ENCODE measurements at regions not wholly inside any gene's neighbourhood (a gene's known extent, or its start where the extent isn't known, plus 50 kb on each side); places are given as distances from the start of the nearest gene placed in this dataset.

DNA sequence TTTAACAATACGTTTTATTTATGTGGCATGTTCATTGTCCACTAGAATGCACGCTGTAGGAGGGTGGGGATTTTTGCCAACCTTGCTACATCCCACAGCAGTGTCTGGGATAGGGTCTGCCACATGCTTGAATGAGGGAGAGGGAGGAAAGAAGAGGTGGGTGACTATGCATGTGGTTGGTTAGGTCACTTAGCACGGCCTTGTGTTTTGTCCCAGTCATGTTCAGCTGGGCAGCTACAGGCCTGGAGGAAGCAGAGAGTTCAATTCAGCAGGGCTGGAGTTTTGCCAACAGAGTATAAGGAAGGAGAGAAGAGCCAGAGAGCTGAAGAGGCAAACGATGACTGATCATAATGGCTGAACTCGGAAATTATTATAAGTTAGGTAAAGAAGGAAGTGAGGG lies 268.4 kb upstream of the NSMCE3 start:
- Histone ChIP-seq H3K27ac (ENCODE audit: low read depth in 1 of 2, low read length in 2 of 2) (no peak overlapping the region), H3K36me3 (ENCODE audit: control insufficient read depth in 4 of 4, insufficient read depth in 3 of 4, low read depth in 1 of 4, low read length in 3 of 4) (no peaks in the 10 kb centered on the region), H3K9me3 (ENCODE audit: control insufficient read depth in 4 of 4, low read length in 3 of 4) (no peaks in the 10 kb centered on the region), H3K4me3 (ENCODE audit: low read depth in 1 of 3, low read length in 3 of 3) (no peak overlapping the region), H3K4me1 (ENCODE audit: control insufficient read depth in 4 of 4, insufficient read depth in 4 of 4, low read length in 3 of 4) (no peaks in the 10 kb centered on the region), H3K27me3 (ENCODE audit: control insufficient read depth in 4 of 4, insufficient read depth in 4 of 4, low read length in 3 of 4) (no peaks in the 10 kb centered on the region), H3K9ac (ENCODE audit: low read depth in 1 of 2, low read length in 2 of 2) (no peak overlapping the region)
- no peak for DNase-seq (ENCODE audit: low spot score)
- WGBS: 65% methylated on average over 5 of the region's 5 CpGs
- TF ChIP-seq HNF4A (conservative IDR thresholded peaks at IDR 0.05) (no peak), RXRA (IDR thresholded peaks at IDR 0.05) (no peak), GABPA (IDR thresholded peaks at IDR 0.05 in 1 of 2, conservative IDR thresholded peaks at IDR 0.05 in 1 of 2) (no peak), EGR1 (IDR thresholded peaks at IDR 0.05; ENCODE audit: low read depth in 2 of 2) (no peak), FOXA1 (IDR thresholded peaks at IDR 0.05) (no peak), TAF1 (conservative IDR thresholded peaks at IDR 0.05) (no peak)
- TF ChIP-seq, protein P1, sequence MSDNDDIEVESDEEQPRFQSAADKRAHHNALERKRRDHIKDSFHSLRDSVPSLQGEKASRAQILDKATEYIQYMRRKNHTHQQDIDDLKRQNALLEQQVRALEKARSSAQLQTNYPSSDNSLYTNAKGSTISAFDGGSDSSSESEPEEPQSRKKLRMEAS (IDR thresholded peaks at IDR 0.05): no peak
- TF ChIP-seq, protein P2, sequence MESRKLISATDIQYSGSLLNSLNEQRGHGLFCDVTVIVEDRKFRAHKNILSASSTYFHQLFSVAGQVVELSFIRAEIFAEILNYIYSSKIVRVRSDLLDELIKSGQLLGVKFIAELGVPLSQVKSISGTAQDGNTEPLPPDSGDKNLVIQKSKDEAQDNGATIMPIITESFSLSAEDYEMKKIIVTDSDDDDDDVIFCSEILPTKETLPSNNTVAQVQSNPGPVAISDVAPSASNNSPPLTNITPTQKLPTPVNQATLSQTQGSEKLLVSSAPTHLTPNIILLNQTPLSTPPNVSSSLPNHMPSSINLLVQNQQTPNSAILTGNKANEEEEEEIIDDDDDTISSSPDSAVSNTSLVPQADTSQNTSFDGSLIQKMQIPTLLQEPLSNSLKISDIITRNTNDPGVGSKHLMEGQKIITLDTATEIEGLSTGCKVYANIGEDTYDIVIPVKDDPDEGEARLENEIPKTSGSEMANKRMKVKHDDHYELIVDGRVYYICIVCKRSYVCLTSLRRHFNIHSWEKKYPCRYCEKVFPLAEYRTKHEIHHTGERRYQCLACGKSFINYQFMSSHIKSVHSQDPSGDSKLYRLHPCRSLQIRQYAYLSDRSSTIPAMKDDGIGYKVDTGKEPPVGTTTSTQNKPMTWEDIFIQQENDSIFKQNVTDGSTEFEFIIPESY (IDR thresholded peaks at IDR 0.05): no peak

- H3K36me3 ChIP-seq (ENCODE audit: control insufficient read depth in 4 of 4, insufficient read depth in 3 of 4, low read depth in 1 of 4, low read length in 3 of 4): no peaks in the 10 kb centered on the region
- no peak overlapping the region for H3K4me3 ChIP-seq (ENCODE audit: low read depth in 1 of 3, low read length in 3 of 3)
- no peak for DNase-seq (ENCODE audit: low spot score)
- 79% methylated on average over 3 of the region's 3 CpGs for WGBS
- H3K9ac ChIP-seq (ENCODE audit: low read depth in 1 of 2, low read length in 2 of 2): no peak overlapping the region
- H3K9me3 ChIP-seq (ENCODE audit: control insufficient read depth in 4 of 4, low read length in 3 of 4): no peaks in the 10 kb centered on the region
- no peak overlapping the region for H3K27ac ChIP-seq (ENCODE audit: low read depth in 1 of 2, low read length in 2 of 2)
- H3K4me1 ChIP-seq (ENCODE audit: control insufficient read depth in 4 of 4, insufficient read depth in 4 of 4, low read length in 3 of 4): no peaks in the 10 kb centered on the region
- no peak for TF ChIP-seq HNF4A (conservative IDR thresholded peaks at IDR 0.05)
- no peak for TF ChIP-seq HNF4G (IDR thresholded peaks at IDR 0.05)
- no peak for TF ChIP-seq CTCF (IDR thresholded peaks at IDR 0.05; ENCODE audit: low read depth, low read length, missing input control)
- TF ChIP-seq, protein P1 (IDR thresholded peaks at IDR 0.05): no peak
- TF ChIP-seq GABPA (IDR thresholded peaks at IDR 0.05 in 1 of 2, conservative IDR thresholded peaks at IDR 0.05 in 1 of 2): no peak
- TF ChIP-seq RXRA (IDR thresholded peaks at IDR 0.05): no peak
- no peak for TF ChIP-seq ATF3 (IDR thresholded peaks at IDR 0.05)
- H3K27me3 ChIP-seq (ENCODE audit: control insufficient read depth in 4 of 4, insufficient read depth in 4 of 4, low read length in 3 of 4): no peaks in the 10 kb centered on the region
Observed at GRCh38 chr15:29535952-29536351, 266.3 kb upstream of the NSMCE3 start.

DNA sequence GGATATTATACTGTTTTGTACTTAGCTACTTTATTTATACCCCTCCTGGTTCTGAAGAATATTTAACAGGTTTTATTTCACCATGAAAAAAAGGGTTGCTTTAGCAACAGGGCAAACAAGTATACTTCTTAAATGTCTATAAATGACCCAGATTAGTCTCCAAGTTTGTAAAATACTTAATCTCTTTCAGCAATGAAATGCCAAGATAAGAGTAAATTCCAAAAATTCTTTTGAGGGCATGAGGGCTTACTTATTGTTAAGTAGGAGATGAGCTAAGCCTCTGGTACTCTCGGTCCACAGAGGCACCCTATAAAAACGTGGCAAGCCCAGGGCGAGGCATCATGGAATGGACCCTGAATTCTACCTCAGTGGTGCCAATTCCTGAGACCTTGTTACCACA lies 264.8 kb upstream of the NSMCE3 start:
- H3K4me3 ChIP-seq (ENCODE audit: low read depth in 1 of 3, low read length in 3 of 3): no peak overlapping the region
- TF ChIP-seq RAD21 (IDR thresholded peaks at IDR 0.05) (no peak), YY1 (IDR thresholded peaks at IDR 0.05) (no peak), HNF4G (IDR thresholded peaks at IDR 0.05) (no peak), GABPA (IDR thresholded peaks at IDR 0.05 in 1 of 2, conservative IDR thresholded peaks at IDR 0.05 in 1 of 2) (no peak), NR2F2 (IDR thresholded peaks at IDR 0.05) (no peak), EGR1 (IDR thresholded peaks at IDR 0.05; ENCODE audit: low read depth in 2 of 2) (no peak)
- 55% methylated on average over 3 of the region's 3 CpGs for WGBS
- H3K27ac ChIP-seq (ENCODE audit: low read depth in 1 of 2, low read length in 2 of 2): no peak overlapping the region
- H3K36me3 ChIP-seq (ENCODE audit: control insufficient read depth in 4 of 4, insufficient read depth in 3 of 4, low read depth in 1 of 4, low read length in 3 of 4): no peaks in the 10 kb centered on the region
- H3K4me1 ChIP-seq (ENCODE audit: control insufficient read depth in 4 of 4, insufficient read depth in 4 of 4, low read length in 3 of 4): no peaks in the 10 kb centered on the region
- DNase-seq (ENCODE audit: low spot score): no peak
- H3K9me3 ChIP-seq (ENCODE audit: control insufficient read depth in 4 of 4, low read length in 3 of 4): no peaks in the 10 kb centered on the region
- no peaks in the 10 kb centered on the region for H3K27me3 ChIP-seq (ENCODE audit: control insufficient read depth in 4 of 4, insufficient read depth in 4 of 4, low read length in 3 of 4)
- no peak overlapping the region for H3K9ac ChIP-seq (ENCODE audit: low read depth in 1 of 2, low read length in 2 of 2)

All from liver (tissue), 8 donors.